Stimulated activated CD8-positive, alpha-beta memory T cell treated with anti-CD3 and anti-CD28 coated beads, Interleukin-12 subunit alpha, Interleukin-12 subunit beta, amount 100 ng/mL, for 24 hours (primary cell): ENCODE measurements at regions not wholly inside any gene's neighbourhood (a gene's known extent, or its start where the extent isn't known, plus 50 kb on each side); places are given as distances from the start of the nearest gene placed in this dataset.
"Not testable (repeated sequence)": the region's sequence is repeated elsewhere in the genome, so short reads cannot be mapped to it uniquely, and the experiment has no call there.

Experiments used
- DNase-seq: peaks from one replicate; pipeline ENCODE4 v3.0.0-alpha.2; 2020; ENCODE audit errors: extremely low read depth

- DNase-seq = no peak
Measured at GRCh38 chr2:7525746-7526145, 608.5 kb downstream of the RNF144A start.

GRCh38 chr2:7527165-7527722 lies 610.0 kb downstream of the RNF144A start:
- no peak for DNase-seq

GRCh38 chr2:7530001-7530400 lies 612.8 kb downstream of the RNF144A start:
- DNase-seq = no peak

GRCh38 chr2:7539077-7539476 lies 621.9 kb downstream of the RNF144A start:
- no peak for DNase-seq

GRCh38 chr2:7539760-7540159 lies 622.5 kb downstream of the RNF144A start:
- no peak for DNase-seq

GRCh38 chr2:7552825-7553570 lies 635.8 kb downstream of the RNF144A start:
- no peak for DNase-seq

- DNase-seq = no peak
Measured at GRCh38 chr2:7555260-7555659, 638.0 kb downstream of the RNF144A start.

GRCh38 chr2:7557376-7557775 lies 640.2 kb downstream of the RNF144A start:
- DNase-seq = no peak

GRCh38 chr2:7559791-7560190 lies 642.6 kb downstream of the RNF144A start:
- no peak for DNase-seq

- DNase-seq = no peak
Measured at GRCh38 chr2:7566382-7566881, 649.2 kb downstream of the RNF144A start.

GRCh38 chr2:7567116-7567515 lies 649.9 kb downstream of the RNF144A start:
- DNase-seq = not testable (repeated sequence)

- DNase-seq = peak; percentile 26
Measured at GRCh38 chr2:7567646-7568045, 650.4 kb downstream of the RNF144A start.

GRCh38 chr2:7570247-7570646 lies 653.0 kb downstream of the RNF144A start:
- DNase-seq = no peak

GRCh38 chr2:7571701-7572100 lies 654.5 kb downstream of the RNF144A start:
- DNase-seq = no peak

GRCh38 chr2:7572450-7572849 lies 655.2 kb downstream of the RNF144A start:
- DNase-seq = no peak

GRCh38 chr2:7573166-7573825 lies 656.1 kb downstream of the RNF144A start:
- DNase-seq = no peak

- no peak for DNase-seq
Measured at GRCh38 chr2:7574385-7574784, 657.2 kb downstream of the RNF144A start.

GRCh38 chr2:7577769-7578168 lies 660.6 kb downstream of the RNF144A start:
- DNase-seq = no peak

- no peak for DNase-seq
Measured at GRCh38 chr2:7584017-7584416, 666.8 kb downstream of the RNF144A start.

- no peak for DNase-seq
Measured at GRCh38 chr2:7586898-7587297, 669.7 kb downstream of the RNF144A start.

- DNase-seq = no peak
Measured at GRCh38 chr2:7588295-7588694, 671.1 kb downstream of the RNF144A start.

GRCh38 chr2:7592618-7593140 lies 675.5 kb downstream of the RNF144A start:
- DNase-seq = no peak

GRCh38 chr2:7593360-7593759 lies 676.1 kb downstream of the RNF144A start:
- no peak for DNase-seq
